SW 1271 (cell line): ENCODE measurements at regions not wholly inside any gene's neighbourhood (a gene's known extent, or its start where the extent isn't known, plus 50 kb on each side); places are given as distances from the start of the nearest gene placed in this dataset.
"Not testable (repeated sequence)": the region's sequence is repeated elsewhere in the genome, so short reads cannot be mapped to it uniquely, and the experiment has no call there.

Source experiments
- DNase-seq, 2 experiments: peaks; one replicate each; lab custom pipeline; 2025; lab: John Stamatoyannopoulos, UW

DNA sequence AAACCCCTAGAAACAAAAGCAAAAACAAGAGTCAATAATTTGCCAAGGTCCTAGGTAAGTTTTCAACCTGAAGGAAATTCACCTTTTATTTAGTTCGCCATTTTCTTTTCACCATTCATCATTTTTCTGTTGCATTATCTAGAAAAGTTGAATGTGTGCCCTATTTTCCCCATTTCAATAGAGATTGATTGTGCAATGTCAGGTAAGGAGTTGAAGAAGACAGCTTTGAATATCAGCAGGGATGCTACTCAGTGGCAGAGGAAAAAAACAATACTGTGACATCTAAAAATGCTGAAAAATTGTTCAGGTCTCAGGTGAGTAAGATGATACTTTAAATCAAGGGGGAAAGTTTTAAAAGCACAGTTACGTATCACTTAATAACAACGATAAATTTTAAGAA is 813.7 kb downstream of the DTWD2 start:
- DNase-seq: no peak

GRCh38 chr5:118173340-118173739 is 815.0 kb downstream of the DTWD2 start:
- no peak for DNase-seq

DNA sequence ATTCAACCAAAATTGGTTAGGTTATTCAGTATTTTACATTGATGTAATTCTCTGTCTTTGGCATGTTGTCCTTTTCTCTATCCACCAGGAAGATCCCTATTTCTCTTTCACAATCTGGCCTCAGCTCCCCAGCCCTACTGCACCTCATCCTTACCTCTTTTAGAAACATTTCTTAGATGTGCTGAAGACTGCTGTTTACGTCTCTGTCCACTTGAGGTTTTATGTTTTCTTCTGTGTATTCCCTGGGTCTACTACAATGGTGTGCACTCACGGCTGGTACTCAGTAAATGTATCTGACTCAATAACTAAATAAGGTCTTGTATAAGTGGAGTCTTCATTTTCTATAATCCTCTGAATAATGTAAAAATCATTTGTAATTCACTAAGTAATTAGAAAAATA is 822.7 kb downstream of the DTWD2 start:
- no peak for DNase-seq

DNA sequence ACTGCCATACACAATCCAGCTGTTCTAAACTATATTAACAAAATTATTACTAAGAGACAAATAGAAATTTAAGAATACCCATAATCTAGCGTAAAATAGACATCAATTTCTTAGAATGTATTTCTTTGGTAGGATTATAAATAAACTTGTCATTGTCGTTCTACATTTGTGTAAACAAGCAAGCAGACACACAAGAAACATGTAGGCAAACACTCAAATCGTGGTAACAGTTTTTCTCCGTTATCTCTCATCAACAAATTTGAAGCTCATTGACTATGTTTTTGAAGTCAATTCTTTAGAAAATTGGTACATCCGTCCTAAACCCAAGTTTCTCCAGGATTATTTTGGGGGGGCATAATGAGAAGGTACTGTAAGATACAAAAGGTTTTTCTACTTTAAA is 832.2 kb downstream of the DTWD2 start:
- no peak for DNase-seq

GRCh38 chr5:118146824-118147223 is 841.5 kb downstream of the DTWD2 start:
- no peak for DNase-seq

DNA sequence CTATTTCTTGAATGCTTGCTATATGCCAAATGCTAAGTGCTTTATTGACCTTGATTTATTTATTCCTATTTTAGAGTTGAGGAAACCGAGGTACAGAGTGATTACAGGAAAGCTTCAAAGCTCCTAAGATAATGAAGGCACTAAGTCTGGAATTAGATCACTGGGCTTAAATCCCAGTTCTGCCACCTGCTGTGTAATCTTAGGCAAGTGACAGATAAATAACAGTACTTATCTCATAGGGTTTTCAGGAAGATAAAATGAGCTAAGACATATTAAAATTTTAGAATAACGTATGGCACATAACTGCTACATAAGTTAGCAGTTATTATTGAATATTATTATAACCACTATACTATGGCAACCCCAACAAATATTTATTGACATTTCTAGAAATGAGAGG is 843.8 kb downstream of the DTWD2 start:
- no peak for DNase-seq

DNA sequence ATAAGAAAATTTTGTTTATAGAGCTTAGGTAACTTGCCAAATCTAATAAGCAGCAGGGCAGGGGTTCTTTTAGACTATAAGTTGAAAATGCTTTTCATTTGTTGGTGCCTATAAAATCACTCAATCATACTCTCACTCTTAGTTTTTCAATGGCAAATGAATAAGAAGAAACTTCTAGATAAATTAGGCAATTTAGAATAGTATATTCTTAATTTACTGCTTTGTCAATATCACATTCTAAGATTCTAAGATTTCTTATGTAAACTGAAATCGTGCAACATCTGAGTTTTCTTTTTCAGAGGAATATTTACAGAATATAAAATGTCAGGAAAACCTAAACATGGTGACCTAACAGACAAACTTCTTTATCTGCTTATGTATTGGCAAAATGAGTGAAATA is 849.0 kb downstream of the DTWD2 start:
- DNase-seq: no peak

GRCh38 chr5:118126159-118126558 is 862.2 kb downstream of the DTWD2 start:
- DNase-seq: peak in 1 of 2 experiments; percentile 18

DNA sequence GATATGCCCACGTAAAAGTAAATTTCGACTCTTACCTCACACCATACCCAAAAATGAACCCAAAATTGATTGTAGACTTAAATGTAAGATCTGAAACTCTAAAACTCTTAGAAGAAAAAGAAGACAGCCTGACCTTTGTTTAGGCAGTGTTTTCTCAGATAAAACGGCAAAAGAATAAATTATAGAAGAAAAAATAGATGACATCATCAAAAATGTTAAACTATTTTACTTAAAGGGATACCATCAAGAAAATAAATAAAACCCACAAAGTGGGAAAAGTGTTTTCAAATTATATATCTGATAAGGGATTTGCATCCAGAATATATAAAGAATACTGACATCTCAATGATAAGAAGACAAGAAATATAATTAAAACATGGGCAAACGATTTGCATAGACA is 862.7 kb downstream of the DTWD2 start:
- no peak for DNase-seq

DNA sequence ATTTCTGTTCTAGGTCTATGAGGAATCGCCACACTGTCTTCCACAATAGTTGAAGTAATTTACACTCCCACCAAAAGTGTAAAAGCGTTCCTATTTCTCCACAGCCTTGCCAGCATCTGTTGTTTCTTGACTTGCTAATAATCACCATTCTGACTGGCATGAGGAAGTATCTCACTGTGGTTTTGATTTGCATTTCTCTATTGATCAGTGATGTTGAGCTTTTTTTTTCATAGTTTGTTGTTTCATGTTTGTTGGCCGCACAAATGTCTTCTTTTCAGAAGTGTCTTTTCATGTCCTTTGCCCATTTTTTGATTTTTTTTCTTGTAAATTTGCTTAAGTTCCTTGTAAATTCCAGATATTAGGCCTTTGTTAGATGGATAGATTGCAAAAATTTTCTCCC is 867.1 kb downstream of the DTWD2 start:
- no peak for DNase-seq

- DNase-seq: no peak
These were observed 872.6 kb downstream of the DTWD2 start for GRCh38 chr5:118115791-118116190.

GRCh38 chr5:118111956-118112355 is 876.4 kb downstream of the DTWD2 start:
- no peak for DNase-seq

DNA sequence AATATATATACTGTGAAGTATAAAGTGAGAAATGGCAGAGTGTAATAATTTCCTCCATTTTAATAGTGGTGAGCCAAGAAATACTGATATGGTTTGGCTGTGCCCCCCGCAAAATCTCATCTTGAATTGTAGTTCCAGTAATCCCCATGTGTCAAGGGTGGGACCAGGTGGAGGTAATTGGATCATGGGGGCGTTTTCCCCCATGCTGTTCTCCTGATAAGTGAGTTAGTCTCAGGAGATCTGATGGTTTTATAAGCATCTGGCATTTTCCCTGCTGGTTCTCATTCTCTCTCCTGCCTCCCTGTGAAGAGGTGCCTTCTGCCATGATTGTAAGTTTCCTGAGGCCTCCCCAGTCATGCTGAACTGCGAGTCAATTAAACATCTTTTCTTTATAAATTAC is 881.1 kb downstream of the DTWD2 start:
- not testable (repeated sequence) for DNase-seq

GRCh38 chr5:118098716-118099115 is 889.6 kb downstream of the DTWD2 start:
- DNase-seq: no peak

- no peak for DNase-seq
These were observed 893.2 kb downstream of the DTWD2 start for GRCh38 chr5:118095115-118095514.

GRCh38 chr5:118088448-118088847 is 899.9 kb downstream of the DTWD2 start:
- no peak for DNase-seq

DNA sequence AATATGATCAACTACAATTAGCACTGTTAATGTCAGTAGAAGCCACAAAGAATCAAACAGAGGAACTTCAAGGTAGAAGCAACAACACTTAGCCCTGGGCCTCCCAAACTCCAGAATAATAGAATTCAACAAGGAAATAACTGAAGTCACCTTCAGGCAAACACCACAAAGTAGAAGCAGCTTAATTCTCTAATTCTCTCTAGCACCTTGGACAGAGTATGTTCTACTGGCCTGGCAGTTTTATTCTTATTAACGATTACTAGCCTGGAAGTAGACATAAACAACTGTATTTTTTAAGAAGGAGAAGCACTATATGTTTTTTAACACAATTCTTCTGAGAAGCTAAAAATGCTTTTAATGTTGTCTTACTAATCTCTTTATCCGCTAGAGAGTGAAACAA is 911.9 kb downstream of the DTWD2 start:
- no peak for DNase-seq

- DNase-seq: no peak
These were observed 918.3 kb downstream of the DTWD2 start for GRCh38 chr5:118070041-118070440.

GRCh38 chr5:118069452-118069851 is 918.9 kb downstream of the DTWD2 start:
- no peak for DNase-seq

DNA sequence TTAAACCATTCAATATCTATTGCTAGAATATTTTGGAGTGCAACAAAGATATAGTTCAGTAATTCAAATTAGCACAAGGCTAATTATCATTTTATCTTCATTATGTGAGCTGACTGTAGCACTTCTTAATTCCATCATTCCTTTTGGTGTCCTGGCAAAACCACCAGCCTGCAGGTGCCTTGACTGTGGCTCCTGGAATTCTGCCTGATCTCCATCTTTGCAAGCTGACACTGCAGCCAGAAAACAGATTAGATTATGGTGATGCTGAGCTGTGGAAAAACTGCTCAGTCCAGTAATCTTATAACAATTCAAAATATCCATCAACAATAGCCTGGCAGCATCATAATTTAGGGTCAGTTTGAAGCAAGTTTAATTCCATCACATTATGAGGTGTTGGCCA is 919.5 kb downstream of the DTWD2 start:
- DNase-seq: no peak

DNA sequence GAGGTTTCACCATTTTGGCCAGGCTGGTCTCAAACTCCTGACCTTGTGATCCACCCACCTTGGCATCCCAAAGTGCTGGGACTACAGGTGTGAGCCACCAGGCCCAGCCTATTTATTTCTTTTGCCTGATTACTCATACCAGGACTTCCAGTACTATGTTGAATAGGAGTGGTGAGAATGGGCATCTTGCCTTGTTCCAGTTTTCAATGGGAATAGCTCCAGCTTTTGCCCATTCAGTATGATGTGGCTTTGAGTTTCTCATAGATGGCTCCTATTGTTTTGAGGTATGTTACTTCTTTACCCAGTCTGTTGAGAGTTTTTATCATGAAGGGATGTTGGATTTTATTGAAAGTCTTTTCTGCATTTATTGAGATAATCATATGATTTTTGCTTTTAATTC is 924.5 kb downstream of the DTWD2 start:
- DNase-seq: not testable (repeated sequence)

- DNase-seq: no peak
These were observed 927.5 kb downstream of the DTWD2 start for GRCh38 chr5:118060833-118061232.

DNA sequence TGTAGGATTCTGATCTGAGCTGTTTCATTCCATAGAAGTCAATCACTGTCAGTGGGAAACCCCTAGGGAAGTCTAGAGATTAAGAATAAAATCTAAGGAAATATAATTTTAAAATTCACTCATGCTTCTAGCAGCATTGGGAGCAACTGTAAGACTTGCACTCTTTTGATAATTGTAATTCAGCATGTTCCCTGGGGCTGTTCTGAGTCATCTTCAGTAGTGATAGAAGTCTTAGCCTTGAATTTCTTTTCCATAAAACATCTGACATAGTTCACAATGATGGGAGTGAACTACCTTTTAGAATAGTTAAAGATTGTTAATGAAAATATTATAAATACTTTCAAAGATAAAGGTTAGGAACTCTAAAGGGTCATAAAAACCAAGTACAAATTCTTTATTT is 935.8 kb downstream of the DTWD2 start:
- no peak for DNase-seq

DNA sequence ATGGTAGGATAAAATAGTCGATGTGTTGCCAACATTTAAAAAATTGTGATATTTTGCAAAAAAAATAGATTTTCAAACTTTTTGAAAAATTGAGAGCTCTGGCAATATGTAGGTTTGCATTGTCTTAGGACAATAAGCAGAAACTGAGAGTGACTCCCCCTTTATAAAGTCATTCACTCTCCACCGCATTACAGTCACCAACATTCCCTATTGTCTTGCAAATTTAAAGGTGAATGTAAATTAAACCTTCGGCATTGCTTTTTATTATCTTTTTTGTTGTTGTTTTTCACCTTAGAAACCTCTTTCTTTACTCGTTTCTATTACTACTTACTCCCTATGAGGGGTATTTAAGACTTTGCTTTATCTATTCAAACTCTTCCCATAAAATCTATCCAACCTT is 944.2 kb downstream of the DTWD2 start:
- no peak for DNase-seq

- DNase-seq: no peak
These were observed 944.8 kb downstream of the DTWD2 start for GRCh38 chr5:118043531-118043930.
